A549 (cell line): ENCODE measurements at regions not wholly inside any gene's neighbourhood (a gene's known extent, or its start where the extent isn't known, plus 50 kb on each side); places are given as distances from the start of the nearest gene placed in this dataset.

ENCODE experiments used
- EP300 ChIP-seq, 2 experiments: fragments of >200 bp; sonication (Bioruptor Twin); formaldehyde crosslinking; IDR thresholded peaks; 2 replicates in 1 of 2; 3 replicates in 1 of 2; pipeline ENCODE4 v1.6.1; 2016 to 2017
- HDAC2 ChIP-seq: fragments of 200-600 bp; sonication (generic); IDR thresholded peaks from 2 replicates; pipeline ENCODE4 v1.6.1; 2016
- JUN ChIP-seq, 2 experiments: fragments of >200 bp; sonication (Bioruptor Twin); formaldehyde crosslinking; IDR thresholded peaks; 2 replicates in 1 of 2; 3 replicates in 1 of 2; pipeline ENCODE4 v1.6.1; 2016 to 2017
- KDM1A ChIP-seq: fragments of 200-600 bp; sonication (generic); IDR thresholded peaks from 2 replicates; pipeline ENCODE4 v1.6.1; 2016; ENCODE audit warnings: low read depth, mild to moderate bottlenecking
- KDM5A ChIP-seq: fragments of 200-600 bp; sonication (generic); IDR thresholded peaks from 2 replicates; pipeline ENCODE4 v1.6.1; 2016; ENCODE audit warnings: antibody characterized with exemption, mild to moderate bottlenecking
- NR3C1 ChIP-seq: fragments of >200 bp; sonication (Bioruptor Twin); formaldehyde crosslinking; IDR thresholded peaks from 3 replicates; pipeline ENCODE4 v1.6.1; 2017
- RARB ChIP-seq: fragments of 250-450 bp; sonication (Bioruptor Pico); IDR thresholded peaks from 2 replicates; pipeline ENCODE4 v1.8.0; 2021; ENCODE audit warnings: mild to moderate bottlenecking, moderate library complexity
- SREBF2 ChIP-seq: fragments of 450-650 bp; IDR thresholded peaks from 2 replicates; pipeline ENCODE4 v1.6.1; 2014; ENCODE audit warnings: mild to moderate bottlenecking, moderate library complexity
- TP53 ChIP-seq: fragments of 250-450 bp; sonication (Bioruptor Pico); IDR thresholded peaks from 2 replicates; pipeline ENCODE4 v1.5.0; 2021; ENCODE audit warnings: mild to moderate bottlenecking, moderate library complexity
- ZFP36 ChIP-seq: fragments of 450-650 bp; IDR thresholded peaks from 2 replicates; pipeline ENCODE4 v1.6.1; 2014; ENCODE audit warnings: borderline replicate concordance; ENCODE audit not compliant: partially characterized antibody
- TF ChIP-seq, protein P1 (sequence below): IDR thresholded peaks from 2 replicates; pipeline ENCODE4 v1.6.1; 2012
- TF ChIP-seq, protein P2 (sequence below): fragments of >200 bp; sonication (Bioruptor Twin); formaldehyde crosslinking; IDR thresholded peaks from 3 replicates; pipeline ENCODE4 v1.5.1; 2016
- TF ChIP-seq, protein P3 (sequence below): fragments of 450-650 bp; IDR thresholded peaks from 2 replicates; pipeline ENCODE4 v1.6.1; 2014; ENCODE audit warnings: antibody characterized with exemption
- TF ChIP-seq, protein P4 (sequence below): fragments of 150-350 bp; IDR thresholded peaks from 2 replicates; pipeline ENCODE4 v1.6.1; 2014; ENCODE audit warnings: low read depth, mild to moderate bottlenecking, low read length

DNA sequence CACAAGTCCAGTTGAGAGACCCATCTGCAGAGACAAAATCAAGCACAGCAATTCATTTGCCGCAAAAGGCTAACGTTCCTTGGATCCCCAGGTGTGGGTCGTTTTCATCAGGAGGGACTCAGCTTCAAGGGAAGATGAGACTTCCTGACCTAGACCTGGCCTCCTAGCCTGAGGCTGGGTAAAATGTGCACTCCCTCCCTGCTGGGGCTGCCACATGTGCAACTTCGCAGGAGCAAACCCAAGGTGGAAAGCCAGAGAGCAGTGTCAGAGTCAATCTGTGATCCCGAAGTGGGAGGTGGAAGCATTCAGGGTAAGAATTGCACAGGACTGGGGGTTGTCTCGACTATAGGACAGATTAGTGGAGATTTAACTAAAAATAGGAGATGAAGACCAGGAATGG is 164.7 kb upstream of the UMPS start:
- TF ChIP-seq, protein P1, sequence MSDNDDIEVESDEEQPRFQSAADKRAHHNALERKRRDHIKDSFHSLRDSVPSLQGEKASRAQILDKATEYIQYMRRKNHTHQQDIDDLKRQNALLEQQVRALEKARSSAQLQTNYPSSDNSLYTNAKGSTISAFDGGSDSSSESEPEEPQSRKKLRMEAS = no peak
- TF ChIP-seq, protein P2, sequence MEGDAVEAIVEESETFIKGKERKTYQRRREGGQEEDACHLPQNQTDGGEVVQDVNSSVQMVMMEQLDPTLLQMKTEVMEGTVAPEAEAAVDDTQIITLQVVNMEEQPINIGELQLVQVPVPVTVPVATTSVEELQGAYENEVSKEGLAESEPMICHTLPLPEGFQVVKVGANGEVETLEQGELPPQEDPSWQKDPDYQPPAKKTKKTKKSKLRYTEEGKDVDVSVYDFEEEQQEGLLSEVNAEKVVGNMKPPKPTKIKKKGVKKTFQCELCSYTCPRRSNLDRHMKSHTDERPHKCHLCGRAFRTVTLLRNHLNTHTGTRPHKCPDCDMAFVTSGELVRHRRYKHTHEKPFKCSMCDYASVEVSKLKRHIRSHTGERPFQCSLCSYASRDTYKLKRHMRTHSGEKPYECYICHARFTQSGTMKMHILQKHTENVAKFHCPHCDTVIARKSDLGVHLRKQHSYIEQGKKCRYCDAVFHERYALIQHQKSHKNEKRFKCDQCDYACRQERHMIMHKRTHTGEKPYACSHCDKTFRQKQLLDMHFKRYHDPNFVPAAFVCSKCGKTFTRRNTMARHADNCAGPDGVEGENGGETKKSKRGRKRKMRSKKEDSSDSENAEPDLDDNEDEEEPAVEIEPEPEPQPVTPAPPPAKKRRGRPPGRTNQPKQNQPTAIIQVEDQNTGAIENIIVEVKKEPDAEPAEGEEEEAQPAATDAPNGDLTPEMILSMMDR = no peak
- TF ChIP-seq NR3C1 = no peak
- no peak for TF ChIP-seq SREBF2
- TF ChIP-seq, protein P3, sequence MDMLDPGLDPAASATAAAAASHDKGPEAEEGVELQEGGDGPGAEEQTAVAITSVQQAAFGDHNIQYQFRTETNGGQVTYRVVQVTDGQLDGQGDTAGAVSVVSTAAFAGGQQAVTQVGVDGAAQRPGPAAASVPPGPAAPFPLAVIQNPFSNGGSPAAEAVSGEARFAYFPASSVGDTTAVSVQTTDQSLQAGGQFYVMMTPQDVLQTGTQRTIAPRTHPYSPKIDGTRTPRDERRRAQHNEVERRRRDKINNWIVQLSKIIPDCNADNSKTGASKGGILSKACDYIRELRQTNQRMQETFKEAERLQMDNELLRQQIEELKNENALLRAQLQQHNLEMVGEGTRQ = no peak
- TF ChIP-seq KDM5A = no peak
- TF ChIP-seq TP53 = no peak
- TF ChIP-seq EP300 (IDR thresholded peaks at IDR 0.05) = no peak
- no peak for TF ChIP-seq HDAC2
- TF ChIP-seq, protein P4, sequence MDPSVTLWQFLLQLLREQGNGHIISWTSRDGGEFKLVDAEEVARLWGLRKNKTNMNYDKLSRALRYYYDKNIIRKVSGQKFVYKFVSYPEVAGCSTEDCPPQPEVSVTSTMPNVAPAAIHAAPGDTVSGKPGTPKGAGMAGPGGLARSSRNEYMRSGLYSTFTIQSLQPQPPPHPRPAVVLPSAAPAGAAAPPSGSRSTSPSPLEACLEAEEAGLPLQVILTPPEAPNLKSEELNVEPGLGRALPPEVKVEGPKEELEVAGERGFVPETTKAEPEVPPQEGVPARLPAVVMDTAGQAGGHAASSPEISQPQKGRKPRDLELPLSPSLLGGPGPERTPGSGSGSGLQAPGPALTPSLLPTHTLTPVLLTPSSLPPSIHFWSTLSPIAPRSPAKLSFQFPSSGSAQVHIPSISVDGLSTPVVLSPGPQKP = no peak
- no peak for TF ChIP-seq ZFP36
- TF ChIP-seq KDM1A = no peak
- no peak for TF ChIP-seq JUN (IDR thresholded peaks at IDR 0.05)
- TF ChIP-seq RARB = no peak
